B cell (primary cell): ENCODE measurements at regions not wholly inside any gene's neighbourhood (a gene's known extent, or its start where the extent isn't known, plus 50 kb on each side); places are given as distances from the start of the nearest gene placed in this dataset.

Source experiments
- ATAC-seq: fragments of 200-7000 bp; cut with Tn5 transposase; one replicate; pipeline ENCODE4 v1.10.0; 2021; ENCODE audit warnings: low read depth, mild to moderate bottlenecking, moderate number of reproducible peaks, moderate library complexity
- CTCF ChIA-PET: fragments of 350-600 bp; sonication (Branson Sonifier 250); formaldehyde crosslinking; loops from one replicate; lab custom pipeline; 2021; ENCODE audit warnings: antibody characterized with exemption, inconsistent platforms; lab: Charles Lee
- POLR2A ChIA-PET: fragments of 350-600 bp; sonication (Branson Sonifier 250); formaldehyde crosslinking; loops from one replicate; lab custom pipeline; 2021; ENCODE audit warnings: antibody characterized with exemption; lab: Charles Lee
- DNase-seq: peaks from one replicate; pipeline ENCODE4 v3.0.0; 2013
- H2AFZ ChIP-seq: 2 replicates; pipeline ENCODE4 v1.6.1; 2012; ENCODE audit warnings: mild to moderate bottlenecking, low read depth, low read length; ENCODE audit not compliant: insufficient read depth, poor library complexity, severe bottlenecking
- H3K27ac ChIP-seq, 2 donors: 1 replicate in 1 of 2; 2 replicates in 1 of 2; pipeline ENCODE4 v1.5.1; 2012 to 2013; ENCODE audit warnings: low read length in 2 of 2, mild to moderate bottlenecking in 2 of 2, moderate library complexity in 1 of 2
- H3K27me3 ChIP-seq, 4 experiments: fragments of 200-600 bp in 1 of 4; sonication (generic) in 1 of 4; replicated peaks in 1 of 4; 1 replicate in 2 of 4; 2 replicates in 2 of 4; pipeline versions ENCODE4 v1.6.1 to v1.7.0; 2013 to 2016; ENCODE audit warnings: low read length in 3 of 4, mild to moderate bottlenecking in 2 of 4, mixed read lengths in 1 of 4, moderate library complexity in 1 of 4; ENCODE audit not compliant: insufficient read depth in 4 of 4, control insufficient read depth in 3 of 4; ENCODE audit errors: control extremely low read depth in 1 of 4
- H3K36me3 ChIP-seq, 2 experiments: replicated peaks in 1 of 2; 1 replicate in 1 of 2; 2 replicates in 1 of 2; pipeline versions ENCODE4 v1.6.1 to v1.7.1; 2013; ENCODE audit warnings: low read length in 1 of 2; ENCODE audit not compliant: insufficient read depth in 2 of 2, control insufficient read depth in 1 of 2; ENCODE audit errors: control extremely low read depth in 1 of 2, extremely low read depth in 1 of 2
- H3K4me1 ChIP-seq, 2 donors: fragments of 200-600 bp in 1 of 2; sonication (generic) in 1 of 2; 1 replicate in 1 of 2; 2 replicates in 1 of 2; pipeline versions ENCODE4 v1.5.1 to v1.6.1; 2013 to 2017; ENCODE audit warnings: low read length in 2 of 2; ENCODE audit not compliant: control insufficient read depth in 2 of 2, insufficient read depth in 2 of 2
- H3K4me2 ChIP-seq: replicated peaks from 2 replicates; pipeline ENCODE3; 2012; ENCODE audit warnings: mild to moderate bottlenecking, low read depth, low read length; ENCODE audit not compliant: poor library complexity, severe bottlenecking
- H3K4me3 ChIP-seq, 5 experiments: fragments of 200-600 bp in 1 of 5; sonication (generic) in 1 of 5; 1 replicate in 3 of 5; 2 replicates in 2 of 5; pipeline versions ENCODE4 v1.5.1 to v1.7.0; 2011 to 2016; ENCODE audit warnings: low read length in 4 of 5, mild to moderate bottlenecking in 4 of 5, low read depth in 2 of 5, control low read depth in 1 of 5, moderate library complexity in 1 of 5; ENCODE audit not compliant: insufficient read depth in 1 of 5; ENCODE audit errors: control extremely low read depth in 1 of 5, extremely low read depth in 1 of 5
- H3K79me2 ChIP-seq: fragments of 200-600 bp; sonication (generic); one replicate; pipeline ENCODE4 v1.6.0; 2016; ENCODE audit warnings: low read length; ENCODE audit not compliant: control insufficient read depth, insufficient read depth
- H3K9ac ChIP-seq: fragments of 200-600 bp; sonication (generic); 2 replicates; pipeline ENCODE4 v1.6.1; 2017; ENCODE audit warnings: mild to moderate bottlenecking, low read length, moderate library complexity
- H3K9me3 ChIP-seq, 3 donors: one replicate each; pipeline versions ENCODE4 v1.6.1 to v1.7.1; 2013; ENCODE audit warnings: low read length in 2 of 3; ENCODE audit not compliant: control insufficient read depth in 2 of 3, insufficient read depth in 1 of 3; ENCODE audit errors: control extremely low read depth in 1 of 3
- H4K20me1 ChIP-seq: 2 replicates; pipeline ENCODE4 v1.6.0; 2012; ENCODE audit warnings: mild to moderate bottlenecking, low read length; ENCODE audit not compliant: insufficient read depth, control insufficient read depth, poor library complexity, severe bottlenecking
- H3K27ac Mint-ChIP-seq: one replicate; pipeline ENCODE4 v1.8.0; 2021; ENCODE audit warnings: mixed read lengths
- H3K27me3 Mint-ChIP-seq: one replicate; pipeline ENCODE4 v1.8.0; 2021; ENCODE audit warnings: mixed read lengths
- H3K4me1 Mint-ChIP-seq: one replicate; pipeline ENCODE4 v1.8.0; 2021; ENCODE audit warnings: mixed read lengths
- H3K4me3 Mint-ChIP-seq: one replicate; pipeline ENCODE4 v1.8.0; 2021; ENCODE audit warnings: mixed read lengths
- H3K9me3 Mint-ChIP-seq: one replicate; pipeline ENCODE4 v1.8.0; 2022; ENCODE audit warnings: mixed read lengths; ENCODE audit not compliant: insufficient read depth
- CTCF ChIP-seq: fragments of 200-600 bp; IDR thresholded peaks from one replicate; pipeline ENCODE4 v1.8.0; 2022; ENCODE audit warnings: antibody characterized with exemption, mild to moderate bottlenecking
- EZH2 ChIP-seq: IDR thresholded peaks from 2 replicates; pipeline ENCODE4 v1.6.1; 2012; ENCODE audit warnings: borderline replicate concordance, low read depth, mild to moderate bottlenecking, moderate library complexity, low read length; ENCODE audit not compliant: insufficient read depth, poor library complexity, severe bottlenecking
- WGBS: methylation state at CpG from one replicate; pipeline ENCODE4 v1.1.5; 2013; ENCODE audit warnings: missing lambda C conversion rate; ENCODE audit not compliant: insufficient coverage; 5-methylcytosine and 5-hydroxymethylcytosine counted together
- intact Hi-C: fragments of 100-400 bp; cut with micrococcal nuclease; formaldehyde crosslinking; loops from one replicate; pipeline ENCODE4 v1.10.0; 2022

GRCh38 chr3:137295336-137295735, 337.6 kb downstream of the IL20RB start:
- CTCF ChIA-PET = no interaction called here

GRCh38 chr3:137296116-137296515, 338.3 kb downstream of the IL20RB start:
- Histone ChIP-seq H3K4me1 (no peaks in the 10 kb centered on the region), H3K4me2 (no peak overlapping the region), H3K9ac (no peak overlapping the region), H4K20me1 (no peaks in the 10 kb centered on the region), H3K27me3 (no peaks in the 10 kb centered on the region), H3K36me3 (no peaks in the 10 kb centered on the region), H2AFZ (no peak overlapping the region), H3K79me2 (no peaks in the 10 kb centered on the region), H3K27ac (no peak overlapping the region), H3K9me3 (no peaks in the 10 kb centered on the region), H3K4me3 (no peak overlapping the region)
- 67% methylated on average over 1 of the region's 2 CpGs for WGBS
- H3K27ac Mint-ChIP-seq = no peak overlapping the region
- TF ChIP-seq EZH2 (no peak), CTCF (no peak)
- DNase-seq (no peak), ATAC-seq (no peak)
- H3K9me3 Mint-ChIP-seq = no peaks in the 10 kb centered on the region
- no peaks in the 10 kb centered on the region for H3K27me3 Mint-ChIP-seq
- H3K4me3 Mint-ChIP-seq = no peak overlapping the region
- ChIA-PET CTCF (no interaction called here), POLR2A (no interaction called here)
- no peaks in the 10 kb centered on the region for H3K4me1 Mint-ChIP-seq
- intact Hi-C loops = no loop called here

More at GRCh38 chr3:137295336-137295735, 337.6 kb downstream of the IL20RB start:
- Histone ChIP-seq H3K4me1 (no peaks in the 10 kb centered on the region), H3K36me3 (no peaks in the 10 kb centered on the region), H3K9me3 (no peaks in the 10 kb centered on the region), H3K9ac (no peak overlapping the region), H3K79me2 (no peaks in the 10 kb centered on the region), H3K4me3 (no peak overlapping the region), H3K4me2 (no peak overlapping the region), H3K27ac (no peak overlapping the region), H2AFZ (no peak overlapping the region), H3K27me3 (no peaks in the 10 kb centered on the region), H4K20me1 (no peaks in the 10 kb centered on the region)
- H3K27me3 Mint-ChIP-seq = no peaks in the 10 kb centered on the region
- H3K9me3 Mint-ChIP-seq = no peaks in the 10 kb centered on the region
- TF ChIP-seq EZH2 (no peak), CTCF (no peak)
- ATAC-seq (no peak), DNase-seq (no peak)
- POLR2A ChIA-PET = no interaction called here
- H3K4me3 Mint-ChIP-seq = no peak overlapping the region
- H3K27ac Mint-ChIP-seq = no peak overlapping the region
- intact Hi-C loops = no loop called here
- H3K4me1 Mint-ChIP-seq = no peaks in the 10 kb centered on the region
- WGBS = no CpG with 5 or more reads among the region's 3 CpGs
